HG03135 (cell line): ENCODE measurements at regions not wholly inside any gene's neighbourhood (a gene's known extent, or its start where the extent isn't known, plus 50 kb on each side); places are given as distances from the start of the nearest gene placed in this dataset.
A peak's percentile ranks its signal among the peaks of the same experiment; 100 is the strongest.

Experiments
- ATAC-seq: cut with Tn5 transposase; IDR thresholded peaks from one replicate; pipeline ENCODE4 v1.9.1; 2021; ENCODE audit warnings: mild to moderate bottlenecking, moderate library complexity; ENCODE audit not compliant: unreplicated experiment

- ATAC-seq, result no peak
Measured at GRCh38 chr2:7829241-7829640, 852.6 kb upstream of the ID2 start.

DNA sequence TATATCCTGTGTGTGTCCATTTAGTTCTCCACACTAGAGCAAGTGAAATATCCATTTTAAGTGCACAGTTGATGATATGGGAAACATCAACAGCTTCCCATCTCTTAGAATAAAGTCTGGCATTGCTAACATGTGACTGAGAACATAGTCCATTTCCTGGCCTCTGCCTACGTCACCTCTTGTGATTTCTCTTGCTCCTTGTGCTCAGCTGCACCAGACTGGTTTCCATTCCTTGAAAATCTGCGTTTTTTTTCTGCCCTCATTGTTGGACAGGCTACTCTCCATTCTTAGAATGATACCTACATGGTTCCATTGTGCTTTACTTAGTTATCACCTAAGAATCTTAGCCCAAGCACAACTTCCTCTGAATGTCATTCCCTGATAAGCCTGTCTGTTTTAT, 851.2 kb upstream of the ID2 start:
- ATAC-seq, result no peak

DNA sequence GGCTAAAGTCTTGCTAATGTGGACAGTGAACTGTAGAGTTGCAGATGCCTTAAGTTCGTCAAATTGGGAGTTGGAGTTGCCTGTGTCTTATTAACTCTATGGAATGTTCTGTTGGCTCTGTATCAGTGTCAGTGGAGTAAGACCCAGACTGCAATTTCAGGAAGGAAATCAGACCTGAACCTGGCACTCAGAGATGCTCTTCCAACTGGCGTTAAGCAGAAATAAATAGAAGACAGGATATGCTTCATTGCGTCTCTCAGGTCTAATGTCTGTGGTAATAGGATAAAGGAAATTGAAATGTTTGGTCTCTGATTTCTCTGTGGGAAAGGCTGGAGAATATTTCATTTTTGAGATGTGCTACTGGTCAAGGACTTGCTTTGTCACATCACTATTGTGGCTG, 846.7 kb upstream of the ID2 start:
- no peak for ATAC-seq

- ATAC-seq, result peak; percentile 91
Measured at GRCh38 chr2:7835693-7836680, 845.9 kb upstream of the ID2 start.

- no peak for ATAC-seq
Measured at GRCh38 chr2:7837237-7837760, 844.6 kb upstream of the ID2 start.

DNA sequence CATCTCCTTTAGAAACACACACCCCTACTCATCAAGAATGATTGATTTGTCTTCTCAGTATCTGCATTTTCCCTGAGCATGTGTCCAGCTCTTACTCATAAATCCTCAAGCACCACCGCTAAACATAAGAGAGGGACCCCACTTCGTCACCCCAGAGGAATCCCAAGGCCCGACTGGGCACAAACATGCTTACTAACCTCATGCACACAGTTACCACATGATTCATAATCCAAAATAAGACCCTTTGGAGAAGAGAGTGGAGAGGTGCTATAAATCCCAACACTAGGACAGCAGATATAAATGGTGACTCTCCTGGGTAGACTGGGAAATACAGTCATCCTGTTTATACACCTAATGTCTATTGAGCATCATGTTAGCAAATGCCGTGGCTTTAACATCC, 843.2 kb upstream of the ID2 start:
- no peak for ATAC-seq

DNA sequence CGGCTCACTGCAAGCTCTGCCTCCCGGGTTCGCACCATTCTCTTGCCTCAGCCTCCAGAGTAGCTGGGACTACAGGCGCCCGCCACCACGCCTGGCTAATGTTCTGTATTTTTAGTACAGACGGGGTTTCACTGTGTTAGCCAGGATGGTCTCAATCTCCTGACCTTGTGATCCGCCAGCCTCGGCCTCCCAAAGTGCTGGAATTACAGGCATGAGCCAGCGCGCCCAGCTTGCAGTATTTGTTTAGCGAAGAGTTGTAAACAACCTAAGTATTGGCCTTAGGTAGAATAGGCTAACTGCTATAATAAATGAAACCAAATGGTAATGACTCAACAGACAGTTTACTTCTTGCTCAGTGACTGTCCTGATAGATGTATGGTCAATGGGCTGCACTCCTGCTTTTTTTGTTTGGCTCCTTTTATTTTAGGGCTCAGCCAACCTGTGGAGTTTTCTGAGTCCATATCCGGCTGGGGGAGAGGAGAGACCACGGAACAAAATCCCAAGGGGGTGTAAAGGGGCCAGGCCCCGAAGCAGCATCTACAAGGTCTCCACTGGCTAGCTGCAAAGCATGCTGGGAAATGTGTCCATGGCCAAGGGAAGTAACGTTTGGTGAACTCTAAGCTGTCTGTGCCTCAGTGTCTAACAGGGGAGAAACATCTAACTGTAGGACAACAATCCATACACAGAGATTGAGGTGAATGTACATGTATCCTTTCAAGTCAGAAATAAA, 841.0 kb upstream of the ID2 start:
- no peak for ATAC-seq

- no peak for ATAC-seq
Measured at GRCh38 chr2:7841751-7842150, 840.1 kb upstream of the ID2 start.

GRCh38 chr2:7844414-7844965, 837.4 kb upstream of the ID2 start:
- ATAC-seq, result no peak

- no peak for ATAC-seq
Measured at GRCh38 chr2:7845332-7845731, 836.5 kb upstream of the ID2 start.

DNA sequence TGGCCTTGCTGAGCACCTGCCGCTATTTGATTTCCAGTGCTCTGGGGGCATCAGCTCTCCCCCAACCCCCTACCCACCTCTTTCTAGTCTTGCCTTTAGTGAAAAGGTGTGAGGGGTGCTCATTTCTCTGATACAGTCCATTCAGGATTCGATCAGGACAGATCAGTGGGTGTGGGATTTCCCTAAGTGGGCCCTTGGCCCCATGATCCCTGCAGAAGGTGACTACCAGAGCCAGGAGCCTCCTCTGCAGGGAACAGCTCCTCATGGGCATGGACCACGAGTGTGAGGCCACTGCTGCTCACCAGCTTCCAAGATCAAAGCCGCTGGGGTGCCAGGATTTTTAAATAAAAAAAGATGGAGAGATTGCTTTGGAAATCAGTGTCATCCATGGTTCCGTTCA, 835.2 kb upstream of the ID2 start:
- ATAC-seq, result no peak

- no peak for ATAC-seq
Measured at GRCh38 chr2:7847321-7847720, 834.5 kb upstream of the ID2 start.

DNA sequence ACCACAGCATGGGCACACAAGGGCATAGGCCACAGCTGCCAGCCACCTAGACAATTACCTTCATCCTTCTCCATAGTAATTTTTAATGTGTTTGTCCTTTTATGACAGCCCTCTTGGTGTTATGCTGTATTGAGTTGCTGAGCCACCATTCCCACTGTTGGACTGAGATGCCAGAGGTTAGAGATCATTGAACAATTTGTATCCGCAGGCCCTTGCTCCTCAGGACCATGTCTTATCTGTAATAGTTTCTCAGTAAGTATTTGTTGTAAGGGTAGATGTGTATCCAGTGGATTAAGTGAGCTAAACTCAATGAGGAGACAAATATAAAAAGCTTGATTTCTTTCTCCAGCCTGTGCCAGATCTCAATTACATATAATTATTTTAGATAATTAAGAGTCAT, 832.8 kb upstream of the ID2 start:
- ATAC-seq, result no peak

DNA sequence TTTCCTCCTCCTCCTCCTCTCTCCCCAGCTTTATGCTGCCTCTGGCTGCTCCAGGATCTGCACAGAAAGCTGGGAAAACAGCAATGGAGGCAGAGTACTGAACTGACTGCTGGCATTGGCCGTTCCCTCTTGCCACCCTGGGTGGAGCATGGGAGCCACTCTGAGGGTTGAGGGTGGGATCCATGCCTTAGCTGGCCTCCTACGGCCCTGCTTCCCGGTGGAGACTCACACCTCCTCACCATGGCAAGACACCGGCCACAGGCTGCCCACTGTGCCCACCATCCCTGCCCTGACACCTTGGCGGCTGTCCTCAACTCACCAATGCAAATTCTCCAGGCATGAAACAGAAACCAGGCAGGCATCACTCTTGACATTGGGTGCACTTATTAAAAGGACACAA, 832.3 kb upstream of the ID2 start:
- ATAC-seq, result no peak

- no peak for ATAC-seq
Measured at GRCh38 chr2:7852546-7852945, 829.3 kb upstream of the ID2 start.

- ATAC-seq, result no peak
Measured at GRCh38 chr2:7857904-7858303, 824.0 kb upstream of the ID2 start.

GRCh38 chr2:7858624-7859023, 823.2 kb upstream of the ID2 start:
- no peak for ATAC-seq

- ATAC-seq, result no peak
Measured at GRCh38 chr2:7860693-7861092, 821.2 kb upstream of the ID2 start.

DNA sequence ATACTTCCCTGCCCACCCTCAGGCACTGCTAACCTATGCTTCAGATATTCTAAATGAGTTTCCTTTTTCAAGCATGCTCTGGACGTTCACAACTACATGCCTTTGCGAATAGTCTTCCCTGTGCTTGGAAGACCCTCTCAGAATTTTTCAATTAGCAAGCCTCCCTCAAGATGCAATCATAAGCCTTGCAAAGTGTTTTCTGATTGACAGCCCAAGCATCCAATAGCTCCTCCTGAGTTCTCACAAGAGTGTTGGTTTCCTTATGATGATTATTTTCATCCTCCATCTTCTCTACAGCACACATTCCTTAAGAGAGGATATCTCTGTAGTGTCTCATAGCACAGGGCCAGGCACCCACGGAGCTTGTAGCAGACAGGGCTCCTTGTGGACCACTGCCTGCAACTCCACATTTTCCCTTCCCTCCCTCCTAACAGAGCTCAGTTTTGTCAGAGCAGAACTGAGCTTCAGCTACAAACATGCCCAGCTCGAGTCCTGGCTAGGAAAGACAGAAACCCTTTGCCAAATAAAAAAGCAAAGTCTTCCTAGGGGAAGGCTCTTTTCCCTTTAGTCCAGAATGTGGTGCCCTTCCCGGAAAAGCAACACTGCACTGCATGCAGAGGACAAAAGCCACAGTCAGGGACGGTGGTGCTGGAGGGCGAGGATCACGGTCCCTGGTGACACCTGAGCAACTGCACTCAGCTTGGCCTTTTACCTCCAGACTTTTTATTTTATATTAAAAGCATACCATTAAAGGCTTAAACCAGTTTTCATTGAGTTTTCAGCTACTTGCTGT, 819.8 kb upstream of the ID2 start:
- ATAC-seq, result no peak

- ATAC-seq, result no peak
Measured at GRCh38 chr2:7866104-7866503, 815.8 kb upstream of the ID2 start.

- ATAC-seq, result no peak
Measured at GRCh38 chr2:7866825-7867224, 815.0 kb upstream of the ID2 start.
